ENCODE measurements at regions not wholly inside any gene's neighbourhood (a gene's known extent, or its start where the extent isn't known, plus 50 kb on each side); places are given as distances from the start of the nearest gene placed in this dataset.

DNA sequence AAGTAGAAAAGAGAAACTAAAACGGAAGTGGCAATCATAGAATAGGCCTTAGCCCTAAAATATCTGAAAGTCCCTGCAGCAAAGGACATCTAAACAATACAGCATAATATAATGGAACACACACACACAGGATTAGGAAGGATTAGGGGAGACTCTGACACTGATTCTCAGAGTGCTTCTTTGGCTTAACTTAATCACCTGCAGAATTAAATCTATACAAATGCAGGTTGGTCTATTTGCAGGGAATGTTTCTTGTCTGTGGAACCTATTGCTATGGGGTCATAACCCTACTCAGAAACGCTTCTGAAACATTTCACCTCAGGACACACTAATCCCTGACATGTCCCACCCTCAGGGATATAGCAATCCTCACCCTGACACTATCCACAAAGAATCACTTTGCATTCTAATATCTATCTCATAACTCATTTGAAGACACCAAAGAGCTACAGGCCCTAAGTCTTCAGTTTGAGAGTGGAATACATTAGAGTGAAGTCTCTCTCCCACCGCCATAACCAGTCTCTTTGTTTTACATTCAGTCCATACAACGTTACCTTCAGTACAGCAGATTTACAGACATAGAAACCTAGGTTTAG, 1041.2 kb downstream of the TUSC7 start:
- TF ChIP-seq, protein P1, sequence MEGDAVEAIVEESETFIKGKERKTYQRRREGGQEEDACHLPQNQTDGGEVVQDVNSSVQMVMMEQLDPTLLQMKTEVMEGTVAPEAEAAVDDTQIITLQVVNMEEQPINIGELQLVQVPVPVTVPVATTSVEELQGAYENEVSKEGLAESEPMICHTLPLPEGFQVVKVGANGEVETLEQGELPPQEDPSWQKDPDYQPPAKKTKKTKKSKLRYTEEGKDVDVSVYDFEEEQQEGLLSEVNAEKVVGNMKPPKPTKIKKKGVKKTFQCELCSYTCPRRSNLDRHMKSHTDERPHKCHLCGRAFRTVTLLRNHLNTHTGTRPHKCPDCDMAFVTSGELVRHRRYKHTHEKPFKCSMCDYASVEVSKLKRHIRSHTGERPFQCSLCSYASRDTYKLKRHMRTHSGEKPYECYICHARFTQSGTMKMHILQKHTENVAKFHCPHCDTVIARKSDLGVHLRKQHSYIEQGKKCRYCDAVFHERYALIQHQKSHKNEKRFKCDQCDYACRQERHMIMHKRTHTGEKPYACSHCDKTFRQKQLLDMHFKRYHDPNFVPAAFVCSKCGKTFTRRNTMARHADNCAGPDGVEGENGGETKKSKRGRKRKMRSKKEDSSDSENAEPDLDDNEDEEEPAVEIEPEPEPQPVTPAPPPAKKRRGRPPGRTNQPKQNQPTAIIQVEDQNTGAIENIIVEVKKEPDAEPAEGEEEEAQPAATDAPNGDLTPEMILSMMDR (IDR thresholded peaks at IDR 0.05 in 8 of 11, conservative IDR thresholded peaks at IDR 0.05 in 3 of 11) = no peak
- TF ChIP-seq POLR2A (IDR thresholded peaks at IDR 0.05) (no peak), POLR2AphosphoS5 (IDR thresholded peaks at IDR 0.05) (no peak)

Measured in spleen (tissue), 7 donors.